HL-60 (cell line): ENCODE measurements at regions not wholly inside any gene's neighbourhood (a gene's known extent, or its start where the extent isn't known, plus 50 kb on each side); places are given as distances from the start of the nearest gene placed in this dataset.
"Not testable (repeated sequence)": the region's sequence is repeated elsewhere in the genome, so short reads cannot be mapped to it uniquely, and the experiment has no call there.

Source experiments
- GABPA ChIP-seq: IDR thresholded peaks from 2 replicates; pipeline ENCODE4 v1.6.1; 2012; ENCODE audit warnings: low read depth
- POLR2AphosphoS5 ChIP-seq: IDR thresholded peaks from 2 replicates; pipeline ENCODE4 v1.6.1; 2012; ENCODE audit warnings: low read depth
- SPI1 ChIP-seq: IDR thresholded peaks from 2 replicates; pipeline ENCODE4 v1.6.1; 2012; ENCODE audit warnings: low read depth, mild to moderate bottlenecking, borderline replicate concordance
- TF ChIP-seq, protein P1 (sequence below): IDR thresholded peaks from 2 replicates; pipeline ENCODE4 v1.6.1; 2012; ENCODE audit warnings: low read depth; ENCODE audit not compliant: insufficient replicate concordance
- TF ChIP-seq, protein P2 (sequence below): IDR thresholded peaks from one replicate; pipeline ENCODE4 v1.5.1; 2011; ENCODE audit warnings: low read length, control low read depth, inconsistent platforms; ENCODE audit not compliant: insufficient read depth

DNA sequence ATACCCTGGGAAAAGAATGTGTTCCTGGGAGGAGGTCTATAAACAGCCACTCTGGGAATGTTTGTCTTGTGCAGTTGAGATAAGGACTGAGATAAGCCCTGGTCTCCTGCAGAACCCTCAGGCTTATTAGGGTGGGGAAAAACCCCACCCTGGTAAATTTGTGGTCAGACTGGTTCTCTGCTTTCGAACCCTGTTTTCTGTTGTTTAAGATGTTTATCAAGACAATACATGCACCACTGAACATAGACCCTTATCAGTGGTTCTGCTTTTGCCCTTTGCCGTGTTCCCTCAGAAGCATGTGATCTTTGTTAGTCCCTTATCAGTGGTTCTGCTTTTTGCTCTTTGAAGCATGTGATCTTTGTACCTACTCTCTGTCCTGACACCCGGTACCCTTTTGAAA lies 956.0 kb downstream of the GRID1 start:
- TF ChIP-seq, protein P1, sequence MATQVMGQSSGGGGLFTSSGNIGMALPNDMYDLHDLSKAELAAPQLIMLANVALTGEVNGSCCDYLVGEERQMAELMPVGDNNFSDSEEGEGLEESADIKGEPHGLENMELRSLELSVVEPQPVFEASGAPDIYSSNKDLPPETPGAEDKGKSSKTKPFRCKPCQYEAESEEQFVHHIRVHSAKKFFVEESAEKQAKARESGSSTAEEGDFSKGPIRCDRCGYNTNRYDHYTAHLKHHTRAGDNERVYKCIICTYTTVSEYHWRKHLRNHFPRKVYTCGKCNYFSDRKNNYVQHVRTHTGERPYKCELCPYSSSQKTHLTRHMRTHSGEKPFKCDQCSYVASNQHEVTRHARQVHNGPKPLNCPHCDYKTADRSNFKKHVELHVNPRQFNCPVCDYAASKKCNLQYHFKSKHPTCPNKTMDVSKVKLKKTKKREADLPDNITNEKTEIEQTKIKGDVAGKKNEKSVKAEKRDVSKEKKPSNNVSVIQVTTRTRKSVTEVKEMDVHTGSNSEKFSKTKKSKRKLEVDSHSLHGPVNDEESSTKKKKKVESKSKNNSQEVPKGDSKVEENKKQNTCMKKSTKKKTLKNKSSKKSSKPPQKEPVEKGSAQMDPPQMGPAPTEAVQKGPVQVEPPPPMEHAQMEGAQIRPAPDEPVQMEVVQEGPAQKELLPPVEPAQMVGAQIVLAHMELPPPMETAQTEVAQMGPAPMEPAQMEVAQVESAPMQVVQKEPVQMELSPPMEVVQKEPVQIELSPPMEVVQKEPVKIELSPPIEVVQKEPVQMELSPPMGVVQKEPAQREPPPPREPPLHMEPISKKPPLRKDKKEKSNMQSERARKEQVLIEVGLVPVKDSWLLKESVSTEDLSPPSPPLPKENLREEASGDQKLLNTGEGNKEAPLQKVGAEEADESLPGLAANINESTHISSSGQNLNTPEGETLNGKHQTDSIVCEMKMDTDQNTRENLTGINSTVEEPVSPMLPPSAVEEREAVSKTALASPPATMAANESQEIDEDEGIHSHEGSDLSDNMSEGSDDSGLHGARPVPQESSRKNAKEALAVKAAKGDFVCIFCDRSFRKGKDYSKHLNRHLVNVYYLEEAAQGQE, result not testable (repeated sequence)
- TF ChIP-seq POLR2AphosphoS5, GABPA, SPI1: not testable (repeated sequence)
- TF ChIP-seq, protein P2, sequence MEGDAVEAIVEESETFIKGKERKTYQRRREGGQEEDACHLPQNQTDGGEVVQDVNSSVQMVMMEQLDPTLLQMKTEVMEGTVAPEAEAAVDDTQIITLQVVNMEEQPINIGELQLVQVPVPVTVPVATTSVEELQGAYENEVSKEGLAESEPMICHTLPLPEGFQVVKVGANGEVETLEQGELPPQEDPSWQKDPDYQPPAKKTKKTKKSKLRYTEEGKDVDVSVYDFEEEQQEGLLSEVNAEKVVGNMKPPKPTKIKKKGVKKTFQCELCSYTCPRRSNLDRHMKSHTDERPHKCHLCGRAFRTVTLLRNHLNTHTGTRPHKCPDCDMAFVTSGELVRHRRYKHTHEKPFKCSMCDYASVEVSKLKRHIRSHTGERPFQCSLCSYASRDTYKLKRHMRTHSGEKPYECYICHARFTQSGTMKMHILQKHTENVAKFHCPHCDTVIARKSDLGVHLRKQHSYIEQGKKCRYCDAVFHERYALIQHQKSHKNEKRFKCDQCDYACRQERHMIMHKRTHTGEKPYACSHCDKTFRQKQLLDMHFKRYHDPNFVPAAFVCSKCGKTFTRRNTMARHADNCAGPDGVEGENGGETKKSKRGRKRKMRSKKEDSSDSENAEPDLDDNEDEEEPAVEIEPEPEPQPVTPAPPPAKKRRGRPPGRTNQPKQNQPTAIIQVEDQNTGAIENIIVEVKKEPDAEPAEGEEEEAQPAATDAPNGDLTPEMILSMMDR, result not testable (repeated sequence)
